Upper lobe of left lung (tissue), 6 donors: ENCODE measurements at regions not wholly inside any gene's neighbourhood (a gene's known extent, or its start where the extent isn't known, plus 50 kb on each side); places are given as distances from the start of the nearest gene placed in this dataset.

ENCODE experiments used
- ATAC-seq, 2 donors: fragments of 200-7000 bp; cut with Tn5 transposase; one replicate each; pipeline ENCODE4 v1.9.1; 2022; ENCODE audit warnings: mild to moderate bottlenecking in 2 of 2, moderate library complexity in 2 of 2; ENCODE audit not compliant: low FRiP score in 2 of 2
- DNase-seq, 2 donors: peaks; one replicate each; pipeline ENCODE4 v3.0.0-alpha.2; 2019 to 2020
- H3K27ac ChIP-seq, 4 donors: fragments of 200-600 bp; sonication (generic); one replicate each; pipeline ENCODE4 v1.5.1; 2016 to 2019
- H3K27me3 ChIP-seq, 4 donors: fragments of 200-600 bp; sonication (generic); one replicate each; pipeline ENCODE4 v1.5.1; 2017 to 2019
- H3K36me3 ChIP-seq, 4 donors: fragments of 200-600 bp; sonication (generic); one replicate each; pipeline ENCODE4 v1.5.1; 2016 to 2019
- H3K4me1 ChIP-seq, 4 donors: fragments of 200-600 bp; sonication (generic); one replicate each; pipeline ENCODE4 v1.5.1; 2018 to 2019
- H3K4me3 ChIP-seq, 4 donors: fragments of 200-600 bp; sonication (generic); one replicate each; pipeline ENCODE4 v1.5.1; 2017 to 2019; ENCODE audit warnings: mild to moderate bottlenecking in 2 of 4, moderate library complexity in 1 of 4
- H3K9me3 ChIP-seq, 4 donors: fragments of 200-600 bp; sonication (generic); one replicate each; pipeline ENCODE4 v1.5.1; 2018 to 2019
- EP300 ChIP-seq, 4 donors: sonication (generic); formaldehyde crosslinking; IDR thresholded peaks; one replicate each; pipeline ENCODE4 v1.5.1; 2017; ENCODE audit warnings: antibody characterized with exemption in 4 of 4, control low read depth in 2 of 4
- POLR2A ChIP-seq, 4 donors: fragments of 450-650 bp; IDR thresholded peaks; one replicate each; pipeline ENCODE4 v1.5.1; 2016 to 2017; ENCODE audit warnings: antibody characterized with exemption in 4 of 4, mild to moderate bottlenecking in 2 of 4
- POLR2AphosphoS5 ChIP-seq, 2 donors: sonication (generic); formaldehyde crosslinking; IDR thresholded peaks; one replicate each; pipeline ENCODE4 v1.5.1; 2017; ENCODE audit warnings: antibody characterized with exemption in 2 of 2
- WGBS, 2 donors: methylation state at CpG; one replicate each; pipeline ENCODE4 v1.1.5; 2017 to 2018; 5-methylcytosine and 5-hydroxymethylcytosine counted together
- TF ChIP-seq, protein P1 (sequence below), 6 experiments: fragments of 450-650 bp in 4 of 6; fragments of 200-600 bp in 2 of 6; sonication (generic) in 2 of 6; IDR thresholded peaks; one replicate each; pipeline ENCODE4 v1.5.1; 2016 to 2019; ENCODE audit warnings: antibody characterized with exemption in 6 of 6
- donor health status: DM: no; HTN: no; CAD: no; lungs with moderate emphysema.
- donor health status: DM: no; HTN: yes; CAD: no; lungs with severe emphysema.

DNA sequence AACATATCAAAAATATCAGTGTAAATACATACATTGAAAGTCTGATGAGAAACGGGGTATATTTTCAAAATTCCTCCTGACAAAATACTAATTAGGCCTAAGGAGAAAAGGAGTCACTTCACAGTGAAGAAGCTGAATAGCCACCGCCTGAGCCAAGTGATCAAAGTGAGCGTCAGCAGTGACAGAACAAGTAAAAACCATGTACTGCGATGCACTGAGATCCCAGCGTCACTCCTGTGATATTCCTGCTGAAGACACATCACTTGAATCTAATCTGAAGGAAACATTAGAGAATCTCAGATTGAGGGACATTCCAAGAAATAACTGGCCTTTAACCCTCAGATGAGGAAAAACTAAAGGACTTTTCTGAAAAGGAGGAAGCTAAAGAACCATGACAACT, 285.3 kb downstream of the EN1 start:
- WGBS, 2 donors = 85 to 87% methylated on average over 5 of the region's 5 CpGs
- Histone ChIP-seq H3K4me1 (no peaks in the 10 kb centered on the region), H3K27me3 (no peaks in the 10 kb centered on the region), H3K36me3 (no peaks in the 10 kb centered on the region), H3K4me3 (no peak overlapping the region), H3K27ac (no peak overlapping the region), H3K9me3 (no peaks in the 10 kb centered on the region)
- ATAC-seq (no peak), DNase-seq (no peak)
- no peak for TF ChIP-seq POLR2A (IDR thresholded peaks at IDR 0.05)
- TF ChIP-seq EP300 (IDR thresholded peaks at IDR 0.05) = no peak
- TF ChIP-seq POLR2AphosphoS5 (IDR thresholded peaks at IDR 0.05) = no peak
- TF ChIP-seq, protein P1, sequence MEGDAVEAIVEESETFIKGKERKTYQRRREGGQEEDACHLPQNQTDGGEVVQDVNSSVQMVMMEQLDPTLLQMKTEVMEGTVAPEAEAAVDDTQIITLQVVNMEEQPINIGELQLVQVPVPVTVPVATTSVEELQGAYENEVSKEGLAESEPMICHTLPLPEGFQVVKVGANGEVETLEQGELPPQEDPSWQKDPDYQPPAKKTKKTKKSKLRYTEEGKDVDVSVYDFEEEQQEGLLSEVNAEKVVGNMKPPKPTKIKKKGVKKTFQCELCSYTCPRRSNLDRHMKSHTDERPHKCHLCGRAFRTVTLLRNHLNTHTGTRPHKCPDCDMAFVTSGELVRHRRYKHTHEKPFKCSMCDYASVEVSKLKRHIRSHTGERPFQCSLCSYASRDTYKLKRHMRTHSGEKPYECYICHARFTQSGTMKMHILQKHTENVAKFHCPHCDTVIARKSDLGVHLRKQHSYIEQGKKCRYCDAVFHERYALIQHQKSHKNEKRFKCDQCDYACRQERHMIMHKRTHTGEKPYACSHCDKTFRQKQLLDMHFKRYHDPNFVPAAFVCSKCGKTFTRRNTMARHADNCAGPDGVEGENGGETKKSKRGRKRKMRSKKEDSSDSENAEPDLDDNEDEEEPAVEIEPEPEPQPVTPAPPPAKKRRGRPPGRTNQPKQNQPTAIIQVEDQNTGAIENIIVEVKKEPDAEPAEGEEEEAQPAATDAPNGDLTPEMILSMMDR (IDR thresholded peaks at IDR 0.05) = no peak

DNA sequence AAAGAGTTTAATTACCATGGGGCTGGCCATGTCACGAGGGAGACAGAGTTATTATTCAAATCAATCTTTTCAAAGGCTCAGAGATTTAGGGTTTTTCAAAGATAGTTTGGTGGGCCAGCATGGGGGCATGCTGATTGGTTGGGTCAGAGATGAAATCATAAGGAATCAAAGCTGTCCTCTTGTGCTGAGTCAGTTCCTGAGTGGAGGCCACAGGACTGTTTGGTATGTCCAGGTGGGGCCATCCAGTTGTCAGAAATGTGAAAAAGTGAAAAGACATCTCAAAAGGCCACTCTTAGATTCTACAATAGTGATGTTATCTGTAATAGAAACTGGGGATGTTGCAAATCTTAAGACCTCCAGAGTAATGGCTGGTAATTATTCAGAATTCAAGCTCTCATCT, 288.6 kb downstream of the EN1 start:
- Histone ChIP-seq H3K9me3 (no peaks in the 10 kb centered on the region), H3K27ac (no peak overlapping the region), H3K27me3 (no peaks in the 10 kb centered on the region), H3K4me3 (no peak overlapping the region), H3K36me3 (no peaks in the 10 kb centered on the region), H3K4me1 (no peaks in the 10 kb centered on the region)
- no peak for DNase-seq
- no peak for ATAC-seq
- no peak for TF ChIP-seq EP300 (IDR thresholded peaks at IDR 0.05)
- TF ChIP-seq, protein P1 (IDR thresholded peaks at IDR 0.05) = no peak
- no peak for TF ChIP-seq POLR2AphosphoS5 (IDR thresholded peaks at IDR 0.05)
- no peak for TF ChIP-seq POLR2A (IDR thresholded peaks at IDR 0.05)
- WGBS, 2 donors = 47 to 63% methylated on average over 1 of the region's 1 CpG

DNA sequence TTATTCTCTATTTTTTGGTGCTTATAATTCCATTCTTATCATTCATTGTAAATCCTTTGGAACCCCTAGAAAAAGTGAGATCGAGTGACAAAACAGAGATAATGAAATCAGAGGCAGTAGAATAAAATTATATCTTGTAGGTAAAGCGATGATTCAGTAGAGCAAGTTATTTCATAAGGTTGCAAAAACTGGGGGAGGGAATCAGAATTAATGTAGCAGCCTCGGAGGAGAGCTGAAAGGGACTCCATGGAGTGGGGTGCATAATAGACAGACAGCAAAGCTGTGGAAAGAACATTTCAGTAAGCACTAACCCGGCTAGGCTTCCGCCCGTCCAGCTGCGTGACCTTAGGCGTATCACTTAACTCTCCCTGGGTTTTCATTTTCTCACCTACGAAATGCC, 289.7 kb downstream of the EN1 start:
- Histone ChIP-seq H3K4me3 (no peak overlapping the region), H3K36me3 (no peaks in the 10 kb centered on the region), H3K4me1 (no peaks in the 10 kb centered on the region), H3K27me3 (no peaks in the 10 kb centered on the region), H3K27ac (no peak overlapping the region), H3K9me3 (no peaks in the 10 kb centered on the region)
- no peak for DNase-seq
- 82 to 84% methylated on average over 9 of the region's 9 CpGs for WGBS, 2 donors
- ATAC-seq = no peak
- no peak for TF ChIP-seq EP300 (IDR thresholded peaks at IDR 0.05)
- no peak for TF ChIP-seq POLR2A (IDR thresholded peaks at IDR 0.05)
- TF ChIP-seq, protein P1 (IDR thresholded peaks at IDR 0.05) = no peak
- TF ChIP-seq POLR2AphosphoS5 (IDR thresholded peaks at IDR 0.05) = no peak

DNA sequence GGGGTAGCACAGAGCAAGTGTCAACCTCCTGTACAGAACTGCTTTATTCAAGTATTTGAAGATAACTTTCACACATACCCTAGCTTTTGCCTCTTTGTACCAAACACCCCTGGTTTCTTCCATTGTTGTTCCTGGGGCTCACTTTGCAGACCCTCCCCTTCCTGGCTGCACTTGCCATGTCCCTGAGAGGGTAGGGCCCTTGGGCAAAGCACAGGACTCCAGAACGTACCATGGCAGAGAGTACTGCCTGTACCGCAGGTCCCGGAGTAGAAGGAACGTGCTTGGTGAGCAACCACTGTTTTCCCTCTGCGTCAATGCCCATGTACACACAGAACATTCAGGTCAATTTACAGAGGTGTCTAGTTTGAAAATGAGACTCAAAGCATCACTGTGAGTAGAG, 290.4 kb downstream of the EN1 start:
- Histone ChIP-seq H3K27me3 (no peaks in the 10 kb centered on the region), H3K4me1 (no peaks in the 10 kb centered on the region), H3K36me3 (no peaks in the 10 kb centered on the region), H3K27ac (no peak overlapping the region), H3K9me3 (no peaks in the 10 kb centered on the region), H3K4me3 (no peak overlapping the region)
- ATAC-seq = no peak
- DNase-seq = no peak
- WGBS, 2 donors = 91 to 95% methylated on average over 5 of the region's 5 CpGs
- TF ChIP-seq POLR2AphosphoS5 (IDR thresholded peaks at IDR 0.05) = no peak
- TF ChIP-seq POLR2A (IDR thresholded peaks at IDR 0.05) = no peak
- no peak for TF ChIP-seq EP300 (IDR thresholded peaks at IDR 0.05)
- TF ChIP-seq, protein P1 (IDR thresholded peaks at IDR 0.05) = no peak

DNA sequence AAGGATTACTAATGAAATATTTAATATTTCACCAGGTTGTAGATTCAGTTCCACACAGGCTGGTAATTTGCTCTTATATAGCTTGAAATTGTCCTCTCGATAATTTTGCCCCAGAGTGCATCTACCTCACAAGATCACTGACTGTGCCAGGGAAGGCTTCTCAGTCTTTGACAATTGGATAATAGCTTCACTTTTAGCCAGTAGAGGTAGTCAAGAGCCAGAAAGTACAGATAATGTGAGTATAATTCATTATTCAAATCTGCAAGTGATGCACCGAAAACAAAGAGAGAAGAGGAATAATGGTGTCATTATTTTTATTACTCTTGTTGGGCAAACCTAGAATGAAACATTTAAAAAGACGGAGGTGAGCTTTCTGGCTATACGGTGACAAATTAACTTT, 292.8 kb downstream of the EN1 start:
- Histone ChIP-seq H3K27ac (no peak overlapping the region), H3K4me1 (no peaks in the 10 kb centered on the region), H3K9me3 (no peaks in the 10 kb centered on the region), H3K4me3 (no peak overlapping the region), H3K27me3 (no peaks in the 10 kb centered on the region), H3K36me3 (no peaks in the 10 kb centered on the region)
- no peak for DNase-seq
- no peak for TF ChIP-seq POLR2AphosphoS5 (IDR thresholded peaks at IDR 0.05)
- TF ChIP-seq, protein P1 (IDR thresholded peaks at IDR 0.05) = no peak
- TF ChIP-seq EP300 (IDR thresholded peaks at IDR 0.05) = no peak
- no peak for TF ChIP-seq POLR2A (IDR thresholded peaks at IDR 0.05)
- ATAC-seq = no peak
- WGBS, 2 donors = 89% methylated on average over 4 of the region's 4 CpGs
